Right kidney (tissue), 1 donor: ENCODE measurements at regions not wholly inside any gene's neighbourhood (a gene's known extent, or its start where the extent isn't known, plus 50 kb on each side); places are given as distances from the start of the nearest gene placed in this dataset.

Experiments
- DNase-seq: peaks from one replicate; pipeline ENCODE4 v3.0.0-alpha.2; 2016

- no peak for DNase-seq
Measured at GRCh38 chr10:128563387-128563786, 437.2 kb upstream of the MKI67 start.

GRCh38 chr10:128563904-128564303 is 437.7 kb upstream of the MKI67 start:
- DNase-seq = no peak

GRCh38 chr10:128566361-128566968 is 440.2 kb upstream of the MKI67 start:
- DNase-seq = no peak

GRCh38 chr10:128567551-128567950 is 441.3 kb upstream of the MKI67 start:
- no peak for DNase-seq

GRCh38 chr10:128568041-128568440 is 441.8 kb upstream of the MKI67 start:
- DNase-seq = no peak

GRCh38 chr10:128568491-128568890 is 442.3 kb upstream of the MKI67 start:
- DNase-seq = no peak

- no peak for DNase-seq
Measured at GRCh38 chr10:128568990-128569945, 443.0 kb upstream of the MKI67 start.

GRCh38 chr10:128570319-128570995 is 444.2 kb upstream of the MKI67 start:
- no peak for DNase-seq

GRCh38 chr10:128571071-128571470 is 444.8 kb upstream of the MKI67 start:
- no peak for DNase-seq

- no peak for DNase-seq
Measured at GRCh38 chr10:128571745-128572144, 445.5 kb upstream of the MKI67 start.

GRCh38 chr10:128572696-128573095 is 446.5 kb upstream of the MKI67 start:
- no peak for DNase-seq

GRCh38 chr10:128573281-128573845 is 447.1 kb upstream of the MKI67 start:
- peak; percentile 57 for DNase-seq

- no peak for DNase-seq
Measured at GRCh38 chr10:128573986-128574385, 447.8 kb upstream of the MKI67 start.

GRCh38 chr10:128574581-128575210 is 448.5 kb upstream of the MKI67 start:
- DNase-seq = no peak

GRCh38 chr10:128575761-128576160 is 449.5 kb upstream of the MKI67 start:
- DNase-seq = no peak

GRCh38 chr10:128576336-128576735 is 450.1 kb upstream of the MKI67 start:
- DNase-seq = no peak

- DNase-seq = no peak
Measured at GRCh38 chr10:128576943-128577670, 450.9 kb upstream of the MKI67 start.

GRCh38 chr10:128577958-128578750 is 451.9 kb upstream of the MKI67 start:
- DNase-seq = no peak

GRCh38 chr10:128578766-128579165 is 452.5 kb upstream of the MKI67 start:
- DNase-seq = no peak

- no peak for DNase-seq
Measured at GRCh38 chr10:128579280-128579865, 453.1 kb upstream of the MKI67 start.
